Activated CD4-positive, alpha-beta T cell treated with anti-CD3 and anti-CD28 coated beads, Interleukin-2, amount 50 U/mL, for 1 hour (primary cell): ENCODE measurements at regions not wholly inside any gene's neighbourhood (a gene's known extent, or its start where the extent isn't known, plus 50 kb on each side); places are given as distances from the start of the nearest gene placed in this dataset.

Experiments used
- DNase-seq: peaks from one replicate; pipeline ENCODE4 v3.0.0-alpha.2; 2020

DNA sequence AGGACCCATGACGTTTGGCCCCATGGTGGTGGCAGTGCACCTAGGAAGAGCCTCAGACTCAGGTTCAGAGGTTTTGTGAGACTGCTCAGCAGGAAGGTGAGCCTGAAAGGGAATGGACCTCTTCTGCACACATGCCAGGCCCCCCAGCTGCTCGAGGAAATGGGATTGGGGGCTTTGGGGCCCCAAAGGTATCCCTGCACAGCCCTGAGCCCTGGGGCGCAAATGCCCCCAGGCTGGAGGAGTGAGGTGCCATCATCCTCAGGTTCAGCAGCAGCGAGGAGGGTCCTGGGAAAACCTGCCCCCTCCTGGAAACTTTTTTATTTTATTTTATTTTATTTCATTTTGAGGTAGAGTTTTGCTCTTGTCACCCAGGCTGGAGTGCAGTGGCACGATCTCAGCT, 171.8 kb upstream of the MVB12B start:
- DNase-seq, result no peak

DNA sequence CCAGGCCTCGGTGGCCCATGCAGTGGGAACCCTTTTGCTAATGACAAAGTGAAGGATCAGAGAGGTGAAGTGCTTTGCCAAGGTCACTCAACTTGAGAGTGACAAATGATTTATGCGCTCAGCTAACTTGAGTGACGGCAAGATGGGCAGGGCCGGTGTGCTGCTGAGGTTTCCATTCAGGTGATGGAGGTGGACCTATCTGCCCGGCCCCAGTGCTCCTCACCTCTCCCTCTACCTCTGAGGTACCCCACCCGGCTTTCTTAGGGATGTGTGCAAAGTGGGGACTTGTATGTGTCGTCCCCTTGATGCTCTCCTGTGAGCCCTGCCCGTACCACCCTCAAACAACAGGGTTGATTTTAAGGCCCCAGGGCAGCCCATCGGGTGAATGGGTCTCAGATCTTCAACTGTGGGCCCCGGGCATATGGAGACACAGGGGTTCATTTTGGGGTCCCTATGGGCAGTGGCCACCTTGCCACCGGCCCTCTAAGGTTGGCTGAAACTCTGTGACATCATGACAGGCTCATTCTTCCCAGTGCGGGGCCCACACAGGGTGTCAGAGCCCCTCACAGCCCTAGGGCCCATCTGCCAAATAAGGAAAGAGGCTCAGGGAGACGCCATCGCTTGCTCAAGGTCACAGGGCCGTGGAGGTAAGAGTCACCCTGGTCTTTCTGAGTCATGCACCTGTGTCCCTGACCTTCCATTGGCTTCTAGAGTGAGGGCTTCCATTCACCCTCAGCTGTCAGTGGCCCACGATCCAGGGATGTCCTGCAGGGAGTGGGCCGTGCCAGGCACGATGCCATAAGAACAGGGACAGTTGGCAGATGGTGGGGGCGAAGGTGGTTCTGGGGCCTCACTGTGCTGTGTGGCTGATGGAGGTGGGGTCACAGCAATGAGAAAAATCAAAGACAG, 170.6 kb upstream of the MVB12B start:
- no peak for DNase-seq

- no peak for DNase-seq
Measured at GRCh38 chr9:126156898-126157297, 169.7 kb upstream of the MVB12B start.

DNA sequence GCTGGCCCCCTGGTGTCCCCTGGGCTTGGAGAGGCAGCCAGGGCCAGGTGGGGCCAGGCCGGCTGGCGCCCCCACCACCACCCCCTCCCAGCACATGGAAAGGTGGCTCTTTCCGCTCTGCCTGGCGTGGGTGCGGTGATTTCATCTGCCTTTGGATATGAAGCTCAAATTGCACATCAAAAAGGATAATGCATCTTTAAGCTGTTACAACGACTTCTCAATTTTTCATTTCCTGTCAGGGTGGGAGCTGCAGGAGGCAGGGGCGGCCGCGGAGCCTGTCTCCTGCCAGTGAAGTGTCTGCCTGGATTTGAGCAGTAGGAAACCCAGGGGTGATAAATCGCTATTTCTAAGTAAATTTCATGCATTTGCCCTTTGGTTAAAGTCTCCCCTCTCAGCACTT, 169.2 kb upstream of the MVB12B start:
- DNase-seq, result no peak

DNA sequence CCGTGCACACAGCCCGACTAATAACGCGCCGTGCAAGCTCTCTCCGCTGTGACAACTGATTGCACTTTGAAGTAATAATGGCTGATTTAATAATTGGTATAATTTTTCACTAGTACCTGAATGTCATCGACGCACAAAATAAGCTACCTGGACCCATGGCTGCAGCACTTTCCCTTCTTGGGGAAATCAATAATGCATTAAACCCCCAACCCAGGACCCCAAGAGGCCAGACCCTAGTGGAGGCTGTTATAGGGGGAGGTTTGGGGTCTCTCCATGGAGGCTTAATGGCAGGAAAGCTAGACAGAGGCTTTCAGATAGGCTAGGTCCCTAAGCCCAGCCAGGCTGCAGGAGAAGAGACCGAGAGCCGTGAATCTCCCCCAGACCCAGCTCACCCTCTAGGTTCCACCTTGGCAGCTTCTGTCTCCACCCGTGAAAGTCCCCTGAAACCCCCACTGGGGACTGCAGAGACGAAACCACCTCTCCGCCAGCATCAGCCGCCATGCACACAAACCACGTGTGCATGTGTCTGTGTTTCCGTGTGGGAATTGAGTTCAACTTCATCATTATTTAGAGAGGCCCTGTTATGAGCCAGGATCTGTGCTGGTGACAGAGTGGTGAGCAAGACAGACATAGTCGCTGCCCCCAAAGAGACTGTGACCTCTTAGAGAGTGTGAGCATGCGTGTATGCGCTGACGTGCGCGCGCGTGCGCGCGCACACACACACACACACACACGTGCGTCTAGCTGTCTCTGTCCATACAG, 168.6 kb upstream of the MVB12B start:
- DNase-seq, result no peak

- no peak for DNase-seq
Measured at GRCh38 chr9:126158588-126159429, 167.8 kb upstream of the MVB12B start.

DNA sequence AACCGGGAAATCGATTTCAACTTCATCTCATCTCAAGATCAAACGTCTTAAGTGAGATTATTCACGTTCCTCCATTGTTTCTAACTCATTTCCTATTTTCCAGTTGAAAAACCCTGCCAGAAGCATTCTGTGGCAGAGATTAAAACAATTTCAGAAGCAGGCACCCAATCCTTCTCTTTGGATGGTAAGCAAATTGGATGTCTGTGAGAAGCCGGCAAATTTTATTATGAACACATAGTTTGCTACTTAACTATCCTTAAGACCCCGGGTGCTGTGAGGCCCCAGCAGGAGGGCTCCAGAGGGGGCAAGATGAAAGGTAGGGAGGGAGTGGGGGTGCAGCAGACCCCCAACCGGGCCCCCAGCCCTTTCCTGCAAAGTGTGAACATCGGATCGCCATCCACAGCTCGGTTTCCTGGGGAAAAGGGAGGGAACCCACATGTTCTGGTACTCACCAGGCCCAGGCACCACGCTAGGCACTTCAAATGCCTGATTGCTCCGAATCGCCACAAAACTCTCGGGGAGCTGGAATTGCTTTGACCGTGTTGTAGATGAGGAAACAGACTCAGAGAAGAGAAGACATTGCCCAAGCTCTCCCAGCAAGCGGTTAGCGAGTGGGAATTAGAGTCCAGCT, 167.1 kb upstream of the MVB12B start:
- no peak for DNase-seq

DNA sequence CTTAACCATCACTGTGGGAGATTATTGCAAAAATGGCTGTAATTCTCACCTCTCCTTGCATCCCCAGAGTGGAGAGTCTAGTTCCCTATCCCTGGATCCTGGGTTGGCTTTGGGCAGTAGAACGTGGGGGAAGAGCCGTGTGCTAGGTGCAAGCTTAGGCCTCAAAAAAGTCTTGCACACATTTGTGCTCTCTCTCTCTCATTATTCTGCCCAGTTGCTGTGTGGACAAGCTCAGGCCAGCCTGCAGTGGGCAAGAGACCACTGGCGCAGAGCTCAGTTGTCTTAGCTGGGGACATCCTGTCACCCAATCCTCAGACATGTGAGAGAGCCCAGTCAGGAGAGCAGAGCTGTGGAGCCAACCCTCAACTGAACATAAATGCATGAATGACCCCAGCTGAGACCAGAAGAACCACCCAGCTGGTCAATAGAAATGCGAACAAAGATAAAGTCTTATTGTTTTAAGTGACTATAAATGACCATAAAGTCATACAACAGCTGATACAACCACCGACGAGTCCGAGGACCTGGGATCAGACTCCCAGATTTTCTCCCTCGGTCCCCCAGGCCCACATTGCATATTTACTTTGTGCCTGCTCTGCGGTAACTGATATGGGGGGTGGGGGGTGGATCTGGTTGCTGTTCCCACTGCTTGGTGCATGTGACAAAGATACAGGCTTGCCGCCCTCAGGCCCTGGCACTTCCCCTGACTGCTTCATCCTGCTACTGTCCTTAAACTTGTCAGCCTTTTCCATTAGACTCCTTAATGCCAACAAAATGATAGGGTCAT, 166.4 kb upstream of the MVB12B start:
- DNase-seq, result no peak

DNA sequence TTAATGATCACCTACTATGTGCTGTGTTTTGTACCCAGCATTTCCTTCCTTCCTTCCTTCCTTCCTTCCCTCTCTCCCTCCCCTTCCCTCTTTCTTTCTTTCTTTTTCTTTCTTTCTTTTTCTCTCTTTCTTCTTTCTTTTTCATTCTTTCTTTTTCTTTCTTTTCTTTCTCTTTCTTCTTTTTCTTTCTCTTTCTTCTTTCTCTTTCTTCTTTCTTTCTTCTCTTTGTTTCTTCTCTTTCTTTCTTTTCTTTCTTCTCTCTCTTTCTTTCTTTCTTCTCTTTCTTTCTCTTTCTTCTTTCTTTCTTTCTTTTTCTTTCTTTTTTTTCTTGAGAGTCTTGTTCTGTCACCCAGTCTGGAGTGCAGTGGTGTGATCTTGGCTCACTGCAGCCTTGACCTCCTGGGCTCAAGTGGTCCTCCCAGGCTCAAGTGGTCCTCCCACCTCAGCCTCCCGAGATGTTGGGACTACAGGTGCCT, 165.7 kb upstream of the MVB12B start:
- no peak for DNase-seq

DNA sequence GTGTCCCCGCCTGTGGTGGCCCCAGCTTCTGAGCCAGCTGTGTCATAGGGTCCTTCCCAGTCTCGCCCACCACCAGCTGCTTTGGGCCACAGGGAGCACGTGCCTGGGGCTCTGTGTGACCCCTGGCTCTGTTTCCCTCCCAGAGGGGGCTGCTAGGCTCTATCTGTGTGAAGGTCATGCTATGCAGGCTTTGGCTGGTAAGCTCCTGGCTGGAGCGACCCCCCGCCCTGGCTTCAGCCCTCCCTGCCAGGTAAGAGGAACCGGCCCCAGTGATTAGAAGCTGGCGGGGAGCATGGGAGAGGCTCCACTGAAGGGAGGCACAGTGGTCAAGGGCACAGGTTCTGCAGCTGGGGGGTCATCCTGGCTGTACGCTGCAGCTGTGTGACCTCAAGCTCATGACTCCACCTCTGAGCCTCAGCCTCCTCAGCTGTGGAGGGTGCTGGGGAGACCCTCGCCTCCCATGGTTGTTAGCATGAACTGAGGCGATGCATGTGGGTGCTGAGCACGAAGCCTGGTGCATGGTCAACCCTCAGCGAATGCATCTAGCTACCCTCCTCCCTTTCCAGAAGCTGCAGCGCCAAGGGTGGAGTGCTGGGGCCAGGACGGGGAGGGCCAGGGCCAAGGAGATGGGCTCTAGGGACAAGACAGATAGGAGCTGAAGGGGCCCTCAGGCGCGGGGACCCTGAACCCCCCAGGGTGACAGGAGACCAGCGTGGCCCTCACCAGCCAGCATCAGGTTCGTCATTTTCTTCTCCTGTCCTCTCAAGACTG, 163.8 kb upstream of the MVB12B start:
- no peak for DNase-seq

GRCh38 chr9:126164796-126165525, 161.7 kb upstream of the MVB12B start:
- DNase-seq, result no peak

GRCh38 chr9:126165755-126166154, 160.9 kb upstream of the MVB12B start:
- DNase-seq, result no peak

- DNase-seq, result no peak
Measured at GRCh38 chr9:126166291-126166690, 160.3 kb upstream of the MVB12B start.

DNA sequence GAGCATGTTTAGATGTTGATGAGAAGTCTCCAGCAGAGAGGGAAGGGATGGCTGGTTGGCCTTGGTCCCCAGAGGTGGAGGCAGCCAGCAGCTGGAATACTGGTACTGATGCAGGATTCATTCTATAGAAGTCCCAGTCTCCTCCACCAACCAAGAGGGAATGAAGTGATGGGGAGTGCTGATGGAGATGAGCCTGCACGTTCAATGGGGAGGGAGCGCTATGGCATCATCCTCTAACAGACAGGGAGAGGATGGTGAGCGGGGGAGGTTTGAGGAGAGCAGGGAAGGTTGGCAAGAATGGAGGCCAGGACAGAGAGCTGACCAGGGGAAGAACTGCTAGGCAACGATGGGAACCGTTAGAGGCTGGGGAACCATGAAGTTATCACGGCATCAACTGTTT, 159.8 kb upstream of the MVB12B start:
- no peak for DNase-seq

- DNase-seq, result no peak
Measured at GRCh38 chr9:126169736-126170135, 156.9 kb upstream of the MVB12B start.

DNA sequence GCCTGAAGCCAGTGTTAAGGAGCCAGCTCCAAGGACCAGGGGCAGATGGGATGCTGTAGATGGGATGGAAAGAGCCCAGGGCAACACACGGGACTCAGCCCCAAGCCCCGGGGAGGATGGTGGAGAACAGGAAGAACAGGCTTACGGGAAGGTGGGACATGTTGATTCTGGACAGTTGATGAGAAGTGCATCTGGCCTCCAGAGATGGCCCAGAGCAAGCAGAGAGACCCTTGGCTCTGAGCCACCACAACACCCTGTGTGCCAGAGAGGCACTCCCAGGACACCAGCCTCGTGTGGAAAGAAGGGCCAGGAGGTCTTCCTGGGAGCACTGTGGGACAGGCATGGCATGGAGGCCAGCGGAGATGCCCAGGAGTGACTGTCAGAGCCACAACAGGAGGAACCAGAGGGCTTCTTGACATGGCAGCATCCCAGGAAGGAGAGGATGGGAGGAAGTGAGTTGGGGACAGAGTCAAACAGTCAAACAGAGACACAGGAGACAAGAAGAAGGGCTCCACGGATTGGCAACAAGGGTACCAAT, 156.3 kb upstream of the MVB12B start:
- no peak for DNase-seq

DNA sequence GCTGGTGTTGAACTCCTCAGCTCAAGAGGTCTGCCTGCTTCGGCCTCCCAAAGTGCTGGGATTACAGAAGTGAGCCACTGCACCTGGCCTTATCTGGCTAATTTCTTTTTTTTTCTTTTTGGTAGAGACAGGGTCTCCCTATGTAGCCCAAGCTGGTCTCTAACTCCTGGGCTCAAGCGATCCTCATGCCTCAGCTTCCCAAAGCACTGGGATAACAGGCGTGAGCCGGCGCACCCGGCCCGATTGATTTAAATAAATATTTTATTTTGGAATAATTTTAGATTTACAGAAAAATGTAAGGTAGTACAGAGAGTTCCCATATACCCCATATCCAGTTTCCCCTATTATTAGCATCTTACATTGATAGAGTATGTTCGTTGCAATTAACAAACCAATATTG, 155.0 kb upstream of the MVB12B start:
- DNase-seq, result no peak

GRCh38 chr9:126173401-126173800, 153.2 kb upstream of the MVB12B start:
- no peak for DNase-seq

- no peak for DNase-seq
Measured at GRCh38 chr9:126173929-126174328, 152.7 kb upstream of the MVB12B start.

DNA sequence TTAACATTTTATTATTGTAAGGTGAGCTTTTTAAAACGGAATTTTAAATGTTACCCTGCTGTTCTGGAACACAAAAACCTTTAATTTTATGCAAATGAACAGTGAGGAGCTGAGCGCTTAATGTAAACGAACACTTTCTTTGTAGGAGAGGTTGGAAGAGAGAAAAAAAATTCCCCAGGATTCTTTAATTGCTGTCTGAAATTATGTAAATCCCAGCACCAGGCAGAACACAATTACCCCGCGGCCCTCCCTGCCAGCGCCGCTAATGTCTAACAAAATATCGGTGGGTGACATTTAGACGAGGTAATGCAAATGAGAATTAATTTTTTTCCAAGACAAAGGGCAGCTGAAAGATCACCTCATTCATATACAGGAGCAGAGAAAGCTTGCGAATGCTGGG, 143.4 kb upstream of the MVB12B start:
- DNase-seq, result no peak
